ENCODE measurements at regions not wholly inside any gene's neighbourhood (a gene's known extent, or its start where the extent isn't known, plus 50 kb on each side); places are given as distances from the start of the nearest gene placed in this dataset.

DNA sequence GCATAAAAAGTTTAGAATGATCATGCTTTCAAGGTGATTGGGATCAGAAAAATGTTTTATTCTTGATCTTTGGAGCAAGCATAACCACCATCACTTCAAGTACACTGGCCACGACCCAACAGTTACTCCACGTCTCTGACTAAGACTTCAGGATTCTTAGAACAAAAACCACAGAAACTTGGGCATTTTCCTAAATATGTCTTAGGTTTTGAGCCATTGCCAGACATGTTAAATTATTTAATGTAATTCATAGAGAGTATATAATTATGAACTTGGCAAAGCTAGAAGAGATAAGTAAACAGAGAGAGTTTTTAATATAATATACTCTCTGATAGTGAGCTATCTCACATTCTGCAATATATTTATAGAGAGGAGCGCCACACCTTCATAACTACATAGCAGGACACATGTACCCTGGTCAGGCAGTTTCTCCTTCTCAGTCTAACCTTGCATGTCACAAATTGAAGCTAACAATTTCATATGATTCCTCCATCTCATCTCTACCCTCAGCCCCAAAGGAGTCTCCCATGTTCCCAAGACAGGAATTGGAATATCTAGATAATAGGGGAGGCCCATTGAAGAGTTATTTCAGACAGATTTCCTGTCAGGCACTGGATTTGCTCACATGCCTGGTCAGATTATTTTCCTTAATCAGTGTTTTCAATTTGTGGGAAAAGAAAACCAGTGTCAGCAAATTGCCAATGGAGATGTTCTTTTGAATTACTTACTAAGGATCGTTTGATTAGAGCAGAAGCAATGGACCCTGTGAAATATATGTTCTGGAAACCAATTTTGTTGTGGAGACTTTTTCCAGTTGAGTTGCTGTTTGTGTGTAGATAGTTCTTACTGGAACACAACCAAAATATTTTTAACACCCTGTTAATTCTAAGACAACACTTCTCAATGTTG, 61.7 kb upstream of the GUCY1A1 start:
- Histone ChIP-seq H3K4me1 (ENCODE audit: insufficient read depth) (no peaks in the 10 kb centered on the region), H3K36me3 (ENCODE audit: insufficient read depth) (no peaks in the 10 kb centered on the region), H3K27me3 (ENCODE audit: insufficient read depth) (no peaks in the 10 kb centered on the region), H3K27ac (ENCODE audit: low read depth) (no peak overlapping the region), H3F3A (replicated peaks; ENCODE audit: low read depth) (no peaks in the 10 kb centered on the region), H2AFZ (no peak overlapping the region), H3K4me2 (no peak overlapping the region), H3K4me3 (no peak overlapping the region), H3K9me2 (ENCODE audit: insufficient read depth) (no peaks in the 10 kb centered on the region), H3K79me2 (replicated peaks; ENCODE audit: insufficient read depth) (no peaks in the 10 kb centered on the region), H4K20me1 (replicated peaks; ENCODE audit: insufficient read depth) (no peaks in the 10 kb centered on the region)
- no peaks in the 10 kb centered on the region for H3K9me3 Mint-ChIP-seq
- no peaks in the 10 kb centered on the region for H3K4me1 Mint-ChIP-seq
- H3K36me3 Mint-ChIP-seq (ENCODE audit: low read depth): no peaks in the 10 kb centered on the region
- ATAC-seq (no peak), DNase-seq (ENCODE audit: low spot score) (no peak)
- no peaks in the 10 kb centered on the region for H3K27me3 Mint-ChIP-seq (ENCODE audit: insufficient read depth, low read depth, poor library complexity)
- TF ChIP-seq EZH2 (IDR thresholded peaks at IDR 0.05; ENCODE audit: low read depth, unreplicated experiment) (no peak), STAT1 (IDR thresholded peaks at IDR 0.05; ENCODE audit: unreplicated experiment) (no peak)
- TF ChIP-seq, protein P1, sequence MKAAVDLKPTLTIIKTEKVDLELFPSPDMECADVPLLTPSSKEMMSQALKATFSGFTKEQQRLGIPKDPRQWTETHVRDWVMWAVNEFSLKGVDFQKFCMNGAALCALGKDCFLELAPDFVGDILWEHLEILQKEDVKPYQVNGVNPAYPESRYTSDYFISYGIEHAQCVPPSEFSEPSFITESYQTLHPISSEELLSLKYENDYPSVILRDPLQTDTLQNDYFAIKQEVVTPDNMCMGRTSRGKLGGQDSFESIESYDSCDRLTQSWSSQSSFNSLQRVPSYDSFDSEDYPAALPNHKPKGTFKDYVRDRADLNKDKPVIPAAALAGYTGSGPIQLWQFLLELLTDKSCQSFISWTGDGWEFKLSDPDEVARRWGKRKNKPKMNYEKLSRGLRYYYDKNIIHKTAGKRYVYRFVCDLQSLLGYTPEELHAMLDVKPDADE (IDR thresholded peaks at IDR 0.05): no peak
- no peak overlapping the region for H3K27ac Mint-ChIP-seq
- no peak overlapping the region for H3K4me3 Mint-ChIP-seq

DNA sequence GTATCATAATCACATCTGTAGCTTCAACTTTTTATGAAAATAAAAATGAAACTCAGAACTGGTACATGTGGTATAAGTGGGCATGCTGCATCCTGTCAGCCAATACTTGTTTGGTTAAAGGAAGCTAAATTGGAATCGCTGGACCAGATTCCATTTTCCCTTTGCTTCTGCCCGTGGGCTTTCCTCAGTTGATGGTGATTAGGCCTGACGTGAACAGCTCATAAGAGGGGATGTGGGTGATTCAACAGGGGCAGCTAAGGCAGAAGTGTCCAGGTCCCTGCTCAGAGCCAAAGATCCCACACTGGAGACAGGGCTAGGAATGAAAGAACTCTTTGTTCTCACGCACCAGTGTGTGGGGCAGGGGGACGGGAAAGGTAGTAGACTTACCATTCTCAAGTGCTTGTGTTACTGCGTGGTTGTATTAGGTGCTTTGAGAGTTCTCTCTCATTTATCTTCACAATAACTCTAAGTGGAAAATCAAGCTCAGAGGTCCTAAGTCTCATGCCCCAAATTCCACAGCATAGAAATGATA, 63.2 kb upstream of the GUCY1A1 start:
- no peak overlapping the region for H2AFZ ChIP-seq
- H3K4me2 ChIP-seq: no peak overlapping the region
- H3K79me2 ChIP-seq (replicated peaks; ENCODE audit: insufficient read depth): no peaks in the 10 kb centered on the region
- Mint-ChIP-seq H3K4me1 (no peaks in the 10 kb centered on the region), H3K4me3 (no peak overlapping the region), H3K27me3 (ENCODE audit: insufficient read depth, low read depth, poor library complexity) (no peaks in the 10 kb centered on the region), H3K36me3 (ENCODE audit: low read depth) (no peaks in the 10 kb centered on the region), H3K27ac (no peak overlapping the region), H3K9me3 (no peaks in the 10 kb centered on the region)
- H3K36me3 ChIP-seq (ENCODE audit: insufficient read depth): no peaks in the 10 kb centered on the region
- H3F3A ChIP-seq (replicated peaks; ENCODE audit: low read depth): no peaks in the 10 kb centered on the region
- no peak overlapping the region for H3K4me3 ChIP-seq
- DNase-seq (ENCODE audit: low spot score) (no peak), ATAC-seq (no peak)
- H3K9me2 ChIP-seq (ENCODE audit: insufficient read depth): no peaks in the 10 kb centered on the region
- no peaks in the 10 kb centered on the region for H4K20me1 ChIP-seq (replicated peaks; ENCODE audit: insufficient read depth)
- no peak overlapping the region for H3K27ac ChIP-seq (ENCODE audit: low read depth)
- TF ChIP-seq JUNB (IDR thresholded peaks at IDR 0.05; ENCODE audit: unreplicated experiment) (no peak), ZNF114 (CRISPR knock-in tag; IDR thresholded peaks at IDR 0.05) (no peak), EZH2phosphoT487 (IDR thresholded peaks at IDR 0.05; ENCODE audit: unreplicated experiment) (no peak), ZNF331 (CRISPR knock-in tag; IDR thresholded peaks at IDR 0.05; ENCODE audit: low read depth) (no peak), CREB1 (CRISPR knock-in tag; IDR thresholded peaks at IDR 0.05; ENCODE audit: low read depth) (no peak), POLR2AphosphoS5 (IDR thresholded peaks at IDR 0.05; ENCODE audit: low read depth) (no peak)
- TF ChIP-seq, protein P2, sequence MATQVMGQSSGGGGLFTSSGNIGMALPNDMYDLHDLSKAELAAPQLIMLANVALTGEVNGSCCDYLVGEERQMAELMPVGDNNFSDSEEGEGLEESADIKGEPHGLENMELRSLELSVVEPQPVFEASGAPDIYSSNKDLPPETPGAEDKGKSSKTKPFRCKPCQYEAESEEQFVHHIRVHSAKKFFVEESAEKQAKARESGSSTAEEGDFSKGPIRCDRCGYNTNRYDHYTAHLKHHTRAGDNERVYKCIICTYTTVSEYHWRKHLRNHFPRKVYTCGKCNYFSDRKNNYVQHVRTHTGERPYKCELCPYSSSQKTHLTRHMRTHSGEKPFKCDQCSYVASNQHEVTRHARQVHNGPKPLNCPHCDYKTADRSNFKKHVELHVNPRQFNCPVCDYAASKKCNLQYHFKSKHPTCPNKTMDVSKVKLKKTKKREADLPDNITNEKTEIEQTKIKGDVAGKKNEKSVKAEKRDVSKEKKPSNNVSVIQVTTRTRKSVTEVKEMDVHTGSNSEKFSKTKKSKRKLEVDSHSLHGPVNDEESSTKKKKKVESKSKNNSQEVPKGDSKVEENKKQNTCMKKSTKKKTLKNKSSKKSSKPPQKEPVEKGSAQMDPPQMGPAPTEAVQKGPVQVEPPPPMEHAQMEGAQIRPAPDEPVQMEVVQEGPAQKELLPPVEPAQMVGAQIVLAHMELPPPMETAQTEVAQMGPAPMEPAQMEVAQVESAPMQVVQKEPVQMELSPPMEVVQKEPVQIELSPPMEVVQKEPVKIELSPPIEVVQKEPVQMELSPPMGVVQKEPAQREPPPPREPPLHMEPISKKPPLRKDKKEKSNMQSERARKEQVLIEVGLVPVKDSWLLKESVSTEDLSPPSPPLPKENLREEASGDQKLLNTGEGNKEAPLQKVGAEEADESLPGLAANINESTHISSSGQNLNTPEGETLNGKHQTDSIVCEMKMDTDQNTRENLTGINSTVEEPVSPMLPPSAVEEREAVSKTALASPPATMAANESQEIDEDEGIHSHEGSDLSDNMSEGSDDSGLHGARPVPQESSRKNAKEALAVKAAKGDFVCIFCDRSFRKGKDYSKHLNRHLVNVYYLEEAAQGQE (IDR thresholded peaks at IDR 0.05; ENCODE audit: unreplicated experiment): no peak
- no peaks in the 10 kb centered on the region for H3K4me1 ChIP-seq (ENCODE audit: insufficient read depth)
- H3K27me3 ChIP-seq (ENCODE audit: insufficient read depth): no peaks in the 10 kb centered on the region

Measured in GM23338 (cell line).